ENCODE measurements at regions not wholly inside any gene's neighbourhood (a gene's known extent, or its start where the extent isn't known, plus 50 kb on each side); places are given as distances from the start of the nearest gene placed in this dataset.

DNA sequence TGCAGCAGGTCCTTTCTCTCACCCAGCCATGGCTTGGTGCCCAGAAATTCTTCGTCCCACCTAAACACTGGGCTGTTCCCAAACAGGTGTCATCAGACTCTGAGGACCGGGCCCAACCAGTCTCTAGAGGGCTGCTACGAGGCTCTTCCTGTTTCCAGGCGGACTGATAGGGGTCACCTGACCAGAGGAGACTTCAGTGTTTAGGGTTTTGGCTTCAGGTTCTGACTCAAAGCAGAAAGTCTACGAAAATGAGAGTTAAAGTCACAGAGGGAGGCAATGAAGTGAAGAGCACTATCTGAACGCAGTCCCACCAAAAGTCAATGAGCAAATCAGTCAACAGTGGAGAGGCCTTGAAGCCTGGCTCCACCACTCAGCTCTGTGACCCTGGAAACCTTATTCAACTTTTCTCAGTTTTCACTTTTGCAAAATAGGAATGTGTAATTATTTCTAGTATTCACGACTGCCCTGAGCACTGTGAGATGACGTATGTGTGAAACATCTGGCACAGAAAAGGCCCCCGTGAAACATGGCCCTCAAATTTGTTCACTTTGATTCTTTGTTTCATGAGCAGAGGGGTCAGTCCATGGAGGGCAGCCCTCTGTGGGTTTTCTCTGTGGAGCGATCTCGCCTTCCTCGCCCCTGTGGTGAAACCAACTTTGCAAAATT lies 189.9 kb upstream of the PDE1C start:
- Histone ChIP-seq H3K4me3 (ENCODE audit: low read length) (no peak overlapping the region), H3K9me3 (ENCODE audit: insufficient read depth, low read depth, low read length) (no peaks in the 10 kb centered on the region), H3K36me3 (ENCODE audit: insufficient read depth, low read depth, low read length) (no peaks in the 10 kb centered on the region), H3K9ac (ENCODE audit: low read depth, low read length) (no peak overlapping the region), H3K4me1 (ENCODE audit: insufficient read depth, low read length) (0 out of 2 replicates have a peak, but pooled peaks cover 6% of the 10 kb centered on the region), H3K27ac (ENCODE audit: low read length) (no peak overlapping the region), H3K27me3 (ENCODE audit: insufficient read depth, low read length) (no peaks in the 10 kb centered on the region)

DNA sequence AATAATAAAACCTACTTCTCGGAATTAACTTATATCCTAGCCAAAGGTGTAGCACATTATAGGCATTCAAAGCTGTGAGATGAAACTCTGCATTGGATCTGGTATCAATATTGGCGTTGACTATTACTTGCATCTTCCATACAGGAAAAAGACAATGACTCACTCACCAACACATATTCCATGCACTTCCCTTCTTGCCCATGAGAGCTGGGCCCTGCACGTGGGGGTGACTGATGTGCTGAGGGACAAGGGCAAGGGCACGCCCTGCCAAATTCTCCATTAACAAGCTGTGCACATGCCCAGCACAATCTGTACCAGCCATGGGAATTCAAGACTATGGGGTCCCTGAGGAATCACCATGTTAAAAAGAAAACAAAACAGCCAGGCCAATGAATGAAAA lies 188.1 kb upstream of the PDE1C start:
- no peaks in the 10 kb centered on the region for H3K9me3 ChIP-seq (ENCODE audit: insufficient read depth, low read depth, low read length)
- H3K27me3 ChIP-seq (ENCODE audit: insufficient read depth, low read length), result no peaks in the 10 kb centered on the region
- 0 out of 2 replicates have a peak, but pooled peaks cover 6% of the 10 kb centered on the region for H3K4me1 ChIP-seq (ENCODE audit: insufficient read depth, low read length)
- H3K36me3 ChIP-seq (ENCODE audit: insufficient read depth, low read depth, low read length), result no peaks in the 10 kb centered on the region
- no peak overlapping the region for H3K27ac ChIP-seq (ENCODE audit: low read length)
- H3K4me3 ChIP-seq (ENCODE audit: low read length), result no peak overlapping the region
- no peak overlapping the region for H3K9ac ChIP-seq (ENCODE audit: low read depth, low read length)

DNA sequence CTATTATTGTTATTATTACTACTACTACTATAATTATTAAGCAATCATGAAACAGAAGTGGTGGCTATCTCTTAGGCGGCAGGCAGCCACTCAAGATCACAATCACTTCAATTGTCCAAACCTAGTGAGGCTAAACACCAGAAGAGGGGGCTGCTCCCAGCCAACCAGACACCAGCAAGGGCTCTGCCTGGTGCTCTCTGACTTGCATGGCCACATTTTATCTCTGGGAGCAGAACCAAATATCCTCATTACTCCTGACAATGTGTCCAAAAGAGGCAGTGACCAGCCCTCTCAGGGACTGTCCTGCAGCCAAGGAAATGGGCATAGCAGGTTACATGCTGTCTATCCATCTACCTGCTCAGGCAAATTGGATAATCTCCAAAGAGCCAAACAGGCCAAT lies 187.4 kb upstream of the PDE1C start:
- no peaks in the 10 kb centered on the region for H3K27me3 ChIP-seq (ENCODE audit: insufficient read depth, low read length)
- 0 out of 2 replicates have a peak, but pooled peaks cover 6% of the 10 kb centered on the region for H3K4me1 ChIP-seq (ENCODE audit: insufficient read depth, low read length)
- no peak overlapping the region for H3K4me3 ChIP-seq (ENCODE audit: low read length)

DNA sequence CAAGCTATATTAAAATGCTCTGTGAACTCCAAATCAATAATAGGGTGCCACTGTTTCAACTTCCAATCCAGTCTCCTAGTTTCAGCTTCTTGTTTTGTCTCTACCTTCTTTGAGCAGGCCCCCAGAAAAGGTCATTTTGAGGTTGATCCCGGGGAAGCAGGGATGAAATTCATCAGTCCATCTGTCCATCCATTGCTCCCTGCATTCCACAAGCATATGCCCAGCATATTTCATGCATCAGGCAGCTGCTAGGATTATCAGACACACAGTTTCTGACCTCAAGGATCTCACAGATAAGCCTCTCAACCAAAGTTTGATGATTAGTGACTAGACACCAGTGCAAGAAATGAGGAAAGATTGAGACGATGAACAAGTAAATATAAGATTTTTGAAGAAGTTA lies 186.6 kb upstream of the PDE1C start:
- H3K36me3 ChIP-seq (ENCODE audit: insufficient read depth, low read depth, low read length), result no peaks in the 10 kb centered on the region
- no peak overlapping the region for H3K9ac ChIP-seq (ENCODE audit: low read depth, low read length)
- no peak overlapping the region for H3K4me3 ChIP-seq (ENCODE audit: low read length)
- no peak overlapping the region for H3K27ac ChIP-seq (ENCODE audit: low read length)
- H3K4me1 ChIP-seq (ENCODE audit: insufficient read depth, low read length), result 0 out of 2 replicates have a peak, but pooled peaks cover 6% of the 10 kb centered on the region
- H3K27me3 ChIP-seq (ENCODE audit: insufficient read depth, low read length), result no peaks in the 10 kb centered on the region
- H3K9me3 ChIP-seq (ENCODE audit: insufficient read depth, low read depth, low read length), result no peaks in the 10 kb centered on the region

More for the DNA sequence above, 187.4 kb upstream of the PDE1C start:
- Histone ChIP-seq H3K36me3 (ENCODE audit: insufficient read depth, low read depth, low read length) (no peaks in the 10 kb centered on the region), H3K9ac (ENCODE audit: low read depth, low read length) (no peak overlapping the region), H3K27ac (ENCODE audit: low read length) (no peak overlapping the region), H3K9me3 (ENCODE audit: insufficient read depth, low read depth, low read length) (no peaks in the 10 kb centered on the region)

DNA sequence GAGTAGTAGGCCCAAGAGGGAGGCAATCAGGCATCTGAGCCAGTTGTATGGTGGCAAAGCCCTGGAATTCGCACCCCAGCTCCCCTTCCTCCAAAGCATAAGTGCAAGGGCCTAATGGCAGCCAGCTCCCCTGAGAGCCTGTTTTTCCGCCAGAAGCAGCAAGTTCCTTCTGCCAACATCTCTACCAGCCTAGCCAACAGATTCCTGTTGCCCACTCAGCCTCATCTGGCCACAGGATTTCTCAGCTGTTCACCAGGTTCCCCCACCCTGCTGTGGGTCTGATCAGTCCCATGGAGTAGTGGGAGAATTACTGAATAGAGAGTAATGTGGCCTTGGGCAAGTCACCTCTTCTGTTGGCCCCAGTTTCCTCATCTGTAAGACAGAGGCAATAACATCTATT lies 186.2 kb upstream of the PDE1C start:
- H3K4me1 ChIP-seq (ENCODE audit: insufficient read depth, low read length), result 0 out of 2 replicates have a peak, but pooled peaks cover 6% of the 10 kb centered on the region
- H3K27me3 ChIP-seq (ENCODE audit: insufficient read depth, low read length), result no peaks in the 10 kb centered on the region
- H3K9me3 ChIP-seq (ENCODE audit: insufficient read depth, low read depth, low read length), result no peaks in the 10 kb centered on the region
- H3K27ac ChIP-seq (ENCODE audit: low read length), result no peak overlapping the region
- H3K9ac ChIP-seq (ENCODE audit: low read depth, low read length), result no peak overlapping the region
- no peak overlapping the region for H3K4me3 ChIP-seq (ENCODE audit: low read length)
- H3K36me3 ChIP-seq (ENCODE audit: insufficient read depth, low read depth, low read length), result no peaks in the 10 kb centered on the region

DNA sequence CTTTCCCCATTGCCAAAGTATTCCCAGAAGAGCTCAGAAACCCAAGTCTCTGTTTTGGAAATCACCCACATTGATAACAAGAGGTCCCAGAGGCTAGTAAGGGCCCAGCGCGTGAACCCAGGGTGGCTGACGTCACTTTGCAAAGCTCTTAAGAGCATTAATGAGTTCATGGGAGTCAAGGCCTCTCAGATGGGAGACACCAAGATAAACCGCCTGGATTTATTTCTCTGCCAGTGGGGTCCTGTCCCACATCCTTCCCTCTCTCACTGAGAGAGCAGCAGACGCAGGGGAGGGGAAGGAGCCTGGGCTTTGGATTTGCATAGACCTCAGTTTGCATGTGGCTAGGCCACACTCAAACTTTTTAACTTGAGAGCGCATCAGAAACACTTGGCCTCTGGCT lies 184.8 kb upstream of the PDE1C start:
- Histone ChIP-seq H3K4me1 (ENCODE audit: insufficient read depth, low read length) (0 out of 2 replicates have a peak, but pooled peaks cover 6% of the 10 kb centered on the region), H3K4me3 (ENCODE audit: low read length) (no peak overlapping the region), H3K9ac (ENCODE audit: low read depth, low read length) (no peak overlapping the region), H3K27ac (ENCODE audit: low read length) (no peak overlapping the region), H3K9me3 (ENCODE audit: insufficient read depth, low read depth, low read length) (no peaks in the 10 kb centered on the region), H3K36me3 (ENCODE audit: insufficient read depth, low read depth, low read length) (no peaks in the 10 kb centered on the region), H3K27me3 (ENCODE audit: insufficient read depth, low read length) (no peaks in the 10 kb centered on the region)

DNA sequence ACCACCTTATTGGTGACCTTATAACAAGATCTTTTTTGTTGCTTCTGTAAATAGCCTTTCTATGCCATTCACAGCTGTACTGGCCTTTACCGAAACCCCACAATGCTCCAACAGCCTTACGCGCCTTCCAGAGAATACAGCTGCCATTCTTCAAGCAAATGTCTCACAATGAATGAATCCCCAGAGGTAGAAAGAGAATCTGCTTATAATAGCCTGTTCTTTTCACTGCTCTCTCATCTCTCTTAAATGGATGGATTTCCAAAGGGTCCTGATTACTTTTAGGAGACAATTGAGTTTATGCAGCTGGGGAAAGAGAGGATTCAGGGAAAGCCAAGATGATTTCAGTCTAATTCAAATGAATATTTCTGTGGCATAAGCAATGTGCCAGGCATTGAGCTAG lies 183.1 kb upstream of the PDE1C start:
- Histone ChIP-seq H3K4me3 (ENCODE audit: low read length) (no peak overlapping the region), H3K9ac (ENCODE audit: low read depth, low read length) (no peak overlapping the region), H3K4me1 (ENCODE audit: insufficient read depth, low read length) (0 out of 2 replicates have a peak, but pooled peaks cover 1% of the 10 kb centered on the region), H3K36me3 (ENCODE audit: insufficient read depth, low read depth, low read length) (no peaks in the 10 kb centered on the region), H3K27ac (ENCODE audit: low read length) (no peak overlapping the region), H3K27me3 (ENCODE audit: insufficient read depth, low read length) (no peaks in the 10 kb centered on the region), H3K9me3 (ENCODE audit: insufficient read depth, low read depth, low read length) (no peaks in the 10 kb centered on the region)

DNA sequence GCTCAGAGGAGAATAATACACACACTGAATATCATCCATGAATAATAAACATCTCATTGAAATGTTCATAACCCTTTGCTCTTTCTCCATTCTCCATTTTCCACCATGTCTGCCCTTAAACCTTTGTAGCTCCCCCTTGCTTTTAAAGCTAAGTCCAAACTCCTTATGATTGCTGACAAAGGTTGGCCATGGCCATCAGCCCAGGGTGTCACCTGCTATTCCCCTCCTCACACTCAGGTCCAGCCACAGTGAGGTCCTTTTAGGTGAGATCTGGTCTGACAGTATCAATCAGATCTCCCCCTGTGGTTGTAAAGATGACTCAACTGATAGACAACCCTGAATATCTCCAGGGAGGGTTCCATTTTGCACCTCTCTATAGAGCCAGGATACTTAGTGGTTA lies 181.5 kb upstream of the PDE1C start:
- Histone ChIP-seq H3K9me3 (ENCODE audit: insufficient read depth, low read depth, low read length) (no peaks in the 10 kb centered on the region), H3K27ac (ENCODE audit: low read length) (no peak overlapping the region), H3K9ac (ENCODE audit: low read depth, low read length) (no peak overlapping the region), H3K27me3 (ENCODE audit: insufficient read depth, low read length) (no peaks in the 10 kb centered on the region), H3K36me3 (ENCODE audit: insufficient read depth, low read depth, low read length) (no peaks in the 10 kb centered on the region), H3K4me1 (ENCODE audit: insufficient read depth, low read length) (no peaks in the 10 kb centered on the region), H3K4me3 (ENCODE audit: low read length) (no peak overlapping the region)

DNA sequence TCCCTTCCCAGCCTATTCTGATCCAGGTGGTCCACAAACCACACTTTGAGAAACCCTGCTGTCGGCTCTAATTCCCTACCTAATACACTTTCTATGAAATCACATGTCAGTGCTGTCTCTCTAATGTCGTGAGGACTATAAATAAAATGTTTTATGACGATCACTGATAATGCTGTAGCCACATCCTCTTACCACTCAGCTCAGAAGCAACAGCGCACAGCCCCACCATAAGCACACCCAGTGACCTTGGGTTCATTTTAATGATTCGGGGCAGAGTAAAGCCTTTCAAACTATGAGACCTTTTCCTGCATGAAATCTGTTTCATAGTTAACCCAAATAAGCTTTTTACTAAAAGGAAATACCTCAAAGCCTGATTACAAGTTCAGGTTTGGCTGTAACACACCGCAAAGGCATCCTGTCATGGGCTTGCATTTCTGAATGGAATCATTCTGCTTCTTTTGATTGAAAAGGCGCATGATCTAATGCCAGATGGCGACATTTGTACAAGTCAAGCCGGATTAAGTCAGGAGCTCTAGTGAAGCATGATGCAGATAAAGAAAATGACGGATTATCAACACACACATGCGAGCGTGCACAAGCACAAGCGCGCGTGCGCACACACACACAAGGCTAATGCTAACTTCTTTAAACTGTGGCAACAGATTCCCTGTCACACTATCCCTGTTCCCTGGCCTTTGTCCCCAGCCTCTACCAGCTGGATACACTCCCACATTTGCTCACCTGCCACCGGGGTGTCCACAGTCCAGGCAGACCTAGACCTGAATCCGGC lies 180.5 kb upstream of the PDE1C start:
- no peaks in the 10 kb centered on the region for H3K4me1 ChIP-seq (ENCODE audit: insufficient read depth, low read length)
- H3K4me3 ChIP-seq (ENCODE audit: low read length), result no peak overlapping the region
- H3K9ac ChIP-seq (ENCODE audit: low read depth, low read length), result no peak overlapping the region
- H3K27me3 ChIP-seq (ENCODE audit: insufficient read depth, low read length), result no peaks in the 10 kb centered on the region
- H3K36me3 ChIP-seq (ENCODE audit: insufficient read depth, low read depth, low read length), result no peaks in the 10 kb centered on the region
- H3K27ac ChIP-seq (ENCODE audit: low read length), result no peak overlapping the region
- no peaks in the 10 kb centered on the region for H3K9me3 ChIP-seq (ENCODE audit: insufficient read depth, low read depth, low read length)

DNA sequence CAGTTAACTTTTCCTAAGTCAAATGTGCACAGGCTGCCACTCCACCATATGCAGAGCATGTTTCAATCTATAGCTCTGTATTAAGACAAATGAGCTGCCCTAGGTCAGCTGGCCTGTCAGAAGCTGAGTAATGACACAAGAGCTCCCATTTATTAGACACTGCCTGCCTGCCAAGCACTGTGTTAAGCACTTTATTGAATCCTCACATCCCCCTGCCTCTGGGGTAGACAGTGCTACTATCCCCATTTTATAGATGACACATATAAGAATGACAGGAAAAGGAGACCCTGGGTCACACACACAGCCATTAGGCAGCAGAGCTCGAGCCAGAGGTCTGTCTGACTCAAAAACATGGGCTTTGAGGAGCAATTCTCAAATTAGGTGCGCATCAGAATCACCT lies 179.8 kb upstream of the PDE1C start:
- H3K27me3 ChIP-seq (ENCODE audit: insufficient read depth, low read length), result no peaks in the 10 kb centered on the region
- no peaks in the 10 kb centered on the region for H3K4me1 ChIP-seq (ENCODE audit: insufficient read depth, low read length)
- no peak overlapping the region for H3K9ac ChIP-seq (ENCODE audit: low read depth, low read length)
- H3K36me3 ChIP-seq (ENCODE audit: insufficient read depth, low read depth, low read length), result no peaks in the 10 kb centered on the region
- H3K27ac ChIP-seq (ENCODE audit: low read length), result no peak overlapping the region
- no peaks in the 10 kb centered on the region for H3K9me3 ChIP-seq (ENCODE audit: insufficient read depth, low read depth, low read length)
- H3K4me3 ChIP-seq (ENCODE audit: low read length), result no peak overlapping the region

DNA sequence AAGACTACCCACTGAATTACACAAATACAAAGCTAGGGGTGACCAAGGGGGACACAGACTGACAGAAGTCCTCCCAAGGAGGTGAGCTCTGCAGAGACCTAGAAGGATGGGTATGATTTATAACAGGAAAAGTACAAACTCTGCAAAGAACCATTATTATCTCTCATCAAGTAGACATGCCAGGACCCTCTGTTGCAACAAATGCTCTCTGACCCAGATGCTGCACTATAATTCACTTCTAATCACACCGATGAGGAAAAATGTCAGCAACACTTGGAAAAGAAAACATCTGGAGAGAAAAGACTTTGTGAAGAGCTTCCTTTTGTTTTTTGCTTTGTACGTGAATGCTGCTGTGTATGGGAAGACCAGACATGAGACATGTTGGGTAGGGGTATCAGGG lies 178.3 kb upstream of the PDE1C start:
- Histone ChIP-seq H3K27ac (ENCODE audit: low read length) (no peak overlapping the region), H3K4me3 (ENCODE audit: low read length) (no peak overlapping the region), H3K4me1 (ENCODE audit: insufficient read depth, low read length) (no peaks in the 10 kb centered on the region), H3K9me3 (ENCODE audit: insufficient read depth, low read depth, low read length) (no peaks in the 10 kb centered on the region), H3K9ac (ENCODE audit: low read depth, low read length) (no peak overlapping the region), H3K27me3 (ENCODE audit: insufficient read depth, low read length) (no peaks in the 10 kb centered on the region), H3K36me3 (ENCODE audit: insufficient read depth, low read depth, low read length) (no peaks in the 10 kb centered on the region)

DNA sequence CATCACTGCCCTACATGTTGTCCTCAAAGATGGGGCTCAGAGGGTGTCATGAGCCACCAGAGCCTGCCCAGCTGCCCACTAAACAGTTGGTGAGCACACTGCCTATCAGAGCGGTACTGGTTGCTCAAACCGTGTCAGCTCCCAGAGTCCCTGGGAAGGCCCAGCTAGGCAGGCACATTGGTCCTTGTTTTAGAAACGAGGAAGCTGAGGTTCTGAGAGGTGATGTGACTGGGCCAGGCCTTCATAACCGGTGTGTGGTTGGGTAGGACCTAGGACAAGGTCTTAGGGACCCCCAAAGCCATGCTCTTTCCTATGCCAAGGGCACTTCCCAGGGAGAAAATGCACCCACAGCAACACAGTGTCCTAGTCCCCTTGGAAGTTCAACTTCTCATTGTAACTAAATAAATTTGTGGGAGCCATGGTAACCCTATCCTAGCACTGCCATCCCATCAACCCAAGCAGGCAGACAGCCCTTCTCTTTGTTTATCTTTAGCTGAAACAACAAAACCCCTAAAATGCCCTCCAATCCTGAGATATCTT lies 174.7 kb upstream of the PDE1C start:
- no peak overlapping the region for H3K4me3 ChIP-seq (ENCODE audit: low read length)
- H3K27me3 ChIP-seq (ENCODE audit: insufficient read depth, low read length), result no peaks in the 10 kb centered on the region
- H3K4me1 ChIP-seq (ENCODE audit: insufficient read depth, low read length), result no peaks in the 10 kb centered on the region
- no peaks in the 10 kb centered on the region for H3K9me3 ChIP-seq (ENCODE audit: insufficient read depth, low read depth, low read length)
- no peak overlapping the region for H3K9ac ChIP-seq (ENCODE audit: low read depth, low read length)
- H3K36me3 ChIP-seq (ENCODE audit: insufficient read depth, low read depth, low read length), result no peaks in the 10 kb centered on the region
- H3K27ac ChIP-seq (ENCODE audit: low read length), result no peak overlapping the region

Data from iPS-20b (cell line).